Astrocyte of the spinal cord (primary cell): ENCODE measurements at regions not wholly inside any gene's neighbourhood (a gene's known extent, or its start where the extent isn't known, plus 50 kb on each side); places are given as distances from the start of the nearest gene placed in this dataset.
A peak's percentile ranks its signal among the peaks of the same experiment; 100 is the strongest.
"Not testable (repeated sequence)": the region's sequence is repeated elsewhere in the genome, so short reads cannot be mapped to it uniquely, and the experiment has no call there.

Source experiments
- DNase-seq: peaks from one replicate; pipeline ENCODE4 v3.0.0; 2011; ENCODE audit warnings: low read depth, low spot score
- H3K4me3 ChIP-seq: 2 replicates; pipeline ENCODE4 v1.5.1; 2011; ENCODE audit warnings: low read depth, mild to moderate bottlenecking, low read length, moderate library complexity
- in situ Hi-C: cut with HindIII; loops from 2 replicates; pipeline ENCODE4 v1.10.0; 2017; ENCODE audit warnings: low sequenced_read_pairs

DNA sequence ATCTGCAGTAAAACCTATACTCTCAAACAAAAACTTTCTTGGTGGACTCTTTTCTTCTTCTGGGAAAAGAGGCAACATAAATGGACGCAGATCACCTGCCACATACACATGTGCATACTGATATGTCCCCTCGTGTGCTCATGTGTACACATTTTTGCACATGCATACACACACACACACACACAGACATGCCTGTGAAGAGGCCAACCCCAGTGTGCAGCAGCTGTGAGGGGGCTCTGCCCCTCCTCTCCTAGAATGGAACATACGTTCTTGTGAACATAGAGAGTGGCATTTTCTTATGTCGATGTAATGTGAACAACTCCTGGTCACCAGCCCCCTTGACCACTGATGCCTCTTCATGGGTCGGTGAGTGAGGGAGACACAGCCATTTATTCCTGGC is 188.9 kb upstream of the PLGLB2 start:
- H3K4me3 ChIP-seq, in situ Hi-C loops, DNase-seq: not testable (repeated sequence)

DNA sequence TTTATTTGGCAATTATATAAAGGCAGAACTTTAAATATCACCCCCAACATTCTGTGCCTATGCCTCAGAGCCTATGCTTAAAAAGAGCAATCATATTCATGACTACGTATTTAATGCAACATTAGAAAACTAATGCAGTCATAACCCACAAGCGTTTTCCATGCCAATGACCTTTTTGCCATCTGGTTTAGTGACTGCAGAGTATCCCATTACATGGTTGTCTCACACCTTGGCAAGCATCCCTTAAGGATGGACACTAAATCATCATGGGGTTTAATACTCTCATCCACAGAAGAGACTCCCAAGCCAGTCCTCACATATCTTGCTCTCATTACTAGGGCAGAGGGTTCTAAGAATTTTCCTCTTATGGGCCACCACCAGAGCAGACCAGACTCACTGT is 188.2 kb upstream of the PLGLB2 start:
- DNase-seq, in situ Hi-C loops, H3K4me3 ChIP-seq: not testable (repeated sequence)

DNA sequence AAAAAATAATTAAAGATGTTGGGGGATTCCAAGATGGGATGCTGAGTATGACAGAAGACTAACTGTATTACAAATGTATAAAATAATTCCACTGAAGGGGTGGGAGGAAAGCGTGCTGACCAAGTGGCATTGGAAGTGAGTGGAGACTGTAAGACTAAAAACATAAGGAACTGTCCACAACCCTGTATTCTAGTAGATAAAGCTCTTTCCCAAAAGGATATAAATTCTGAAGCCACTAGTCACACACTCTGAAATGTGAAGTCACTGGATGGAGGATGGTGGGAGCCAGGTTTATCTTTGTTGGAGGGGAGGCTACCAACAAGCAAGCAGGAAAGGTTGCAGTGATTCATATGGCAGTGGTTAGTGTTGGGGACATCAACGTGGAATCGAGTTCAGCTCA is 182.8 kb upstream of the PLGLB2 start:
- peak; percentile 1 for DNase-seq
- H3K4me3 ChIP-seq, in situ Hi-C loops: not testable (repeated sequence)

DNA sequence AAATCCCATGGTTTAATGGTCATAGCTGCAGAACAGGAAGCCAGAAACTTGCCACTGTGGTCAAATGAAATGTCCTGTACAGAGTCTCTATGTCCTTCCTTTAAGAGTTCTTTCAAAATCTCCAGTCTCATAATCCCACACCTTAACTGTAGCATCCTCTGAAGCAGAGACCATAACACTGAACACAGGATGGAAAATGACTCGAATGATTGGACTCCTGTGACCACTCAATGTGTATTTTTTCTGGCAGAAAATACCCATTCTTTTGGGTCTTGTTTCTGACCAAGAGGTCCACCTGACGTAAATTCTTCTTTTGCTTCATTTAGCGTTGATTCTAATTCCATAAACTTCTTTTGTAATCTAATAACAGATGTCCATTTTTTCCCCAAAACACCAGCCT is 181.4 kb upstream of the PLGLB2 start:
- peak; percentile 28 for DNase-seq
- in situ Hi-C loops, H3K4me3 ChIP-seq: not testable (repeated sequence)

DNA sequence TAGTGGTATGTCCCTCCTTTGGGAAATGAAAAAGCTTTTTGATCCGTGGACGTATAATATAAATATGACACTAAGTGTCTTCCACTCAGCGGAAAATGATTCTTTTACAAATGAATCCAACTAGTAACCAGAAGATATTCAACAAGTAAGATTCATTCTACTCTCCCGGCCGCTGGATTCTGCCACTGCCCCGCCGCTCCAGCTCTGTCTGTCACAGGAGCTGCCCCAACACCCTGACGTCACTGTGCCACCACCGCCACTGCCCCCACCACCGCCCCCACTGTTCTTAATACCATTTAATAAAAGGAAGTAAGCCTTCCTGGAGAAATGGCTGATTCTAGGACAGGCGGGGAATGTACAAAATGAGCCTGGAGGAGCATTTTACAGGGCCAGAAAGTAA is 180.8 kb upstream of the PLGLB2 start:
- DNase-seq, H3K4me3 ChIP-seq, in situ Hi-C loops: not testable (repeated sequence)

DNA sequence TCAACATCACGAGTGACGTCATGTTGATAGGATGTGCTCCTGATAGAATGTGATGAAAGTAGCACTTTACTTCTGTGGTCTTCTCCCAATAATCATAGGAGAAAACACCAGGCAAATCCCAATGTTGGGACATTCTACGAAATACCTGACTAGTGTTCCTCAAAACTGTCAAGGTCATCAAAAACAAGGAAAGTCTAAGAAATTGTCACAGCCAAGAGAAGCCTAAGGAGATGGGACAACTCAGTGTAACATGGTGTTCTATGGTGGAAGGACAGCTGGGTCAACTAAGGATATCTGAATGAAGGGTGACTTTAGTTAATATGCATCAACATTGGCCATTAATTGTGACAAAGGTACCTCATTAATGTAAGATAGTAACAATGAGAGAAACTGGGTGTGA is 180.0 kb upstream of the PLGLB2 start:
- DNase-seq, in situ Hi-C loops, H3K4me3 ChIP-seq: not testable (repeated sequence)

DNA sequence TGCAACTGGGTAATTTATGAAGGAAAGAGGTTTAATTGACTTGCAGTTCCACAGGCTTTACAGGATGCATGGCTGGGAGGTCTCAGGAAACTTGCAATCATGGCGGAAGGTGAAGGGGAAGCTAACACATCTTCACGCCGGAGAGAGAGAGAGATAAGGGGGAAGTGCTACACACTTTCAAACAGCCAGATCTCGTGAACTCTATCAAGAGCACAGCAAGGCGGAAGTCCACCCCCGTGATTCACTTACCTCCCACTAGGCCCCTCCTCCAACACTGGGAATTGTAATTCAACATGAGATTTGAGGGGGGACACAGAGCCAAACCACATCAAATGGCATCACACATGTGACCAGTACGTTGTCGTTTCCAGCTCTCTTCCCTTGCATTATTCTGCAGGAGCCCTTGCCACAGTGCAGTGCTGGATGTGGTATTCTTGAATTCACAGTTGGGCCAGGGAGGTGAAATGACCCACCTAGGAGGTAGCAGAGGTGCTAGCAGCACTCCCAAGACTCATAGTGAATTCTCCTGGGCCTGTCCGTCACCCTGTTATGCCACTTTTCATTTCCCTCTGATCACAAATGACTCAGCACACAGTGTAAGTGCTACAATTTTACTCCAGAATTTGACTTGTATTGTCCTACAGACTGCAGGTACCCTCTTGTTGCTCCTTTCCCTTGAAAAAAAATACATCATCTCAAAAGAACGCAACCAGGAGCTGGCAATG is 179.2 kb upstream of the PLGLB2 start:
- in situ Hi-C loops, H3K4me3 ChIP-seq, DNase-seq: not testable (repeated sequence)

DNA sequence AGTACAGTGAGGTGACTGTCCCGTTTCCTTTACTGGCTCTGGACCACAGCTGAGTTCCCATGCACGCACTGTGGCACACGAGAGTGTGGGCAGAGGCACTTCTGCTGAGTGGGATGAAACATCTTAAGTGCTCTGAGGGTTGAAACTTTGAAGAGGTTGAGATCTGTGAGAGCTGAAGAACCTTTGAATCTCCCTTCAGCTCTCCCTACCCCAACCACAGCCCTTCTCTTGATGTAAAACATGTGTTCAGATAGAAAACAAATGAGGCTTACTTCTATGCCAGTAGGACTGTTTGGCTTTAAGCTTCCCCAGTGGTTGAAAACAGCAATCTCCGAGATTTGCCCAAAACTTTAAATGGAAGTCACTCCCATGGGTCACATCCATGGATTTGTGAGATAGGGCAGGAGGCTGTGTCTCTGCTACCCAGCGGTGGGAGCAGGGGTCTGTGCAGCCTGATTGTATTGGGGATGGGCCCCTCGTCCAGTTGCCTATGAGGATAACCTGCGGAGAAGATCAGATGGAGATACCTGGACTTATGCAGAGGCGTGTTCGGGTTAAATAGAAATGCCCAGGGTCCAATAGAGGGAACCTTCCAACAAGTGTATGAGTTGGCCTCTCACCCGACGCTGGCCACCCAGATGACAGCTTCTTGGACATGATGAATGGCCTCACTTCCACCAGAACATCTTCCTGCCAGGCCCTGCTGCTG is 178.0 kb upstream of the PLGLB2 start:
- in situ Hi-C loops, DNase-seq: not testable (repeated sequence)

DNA sequence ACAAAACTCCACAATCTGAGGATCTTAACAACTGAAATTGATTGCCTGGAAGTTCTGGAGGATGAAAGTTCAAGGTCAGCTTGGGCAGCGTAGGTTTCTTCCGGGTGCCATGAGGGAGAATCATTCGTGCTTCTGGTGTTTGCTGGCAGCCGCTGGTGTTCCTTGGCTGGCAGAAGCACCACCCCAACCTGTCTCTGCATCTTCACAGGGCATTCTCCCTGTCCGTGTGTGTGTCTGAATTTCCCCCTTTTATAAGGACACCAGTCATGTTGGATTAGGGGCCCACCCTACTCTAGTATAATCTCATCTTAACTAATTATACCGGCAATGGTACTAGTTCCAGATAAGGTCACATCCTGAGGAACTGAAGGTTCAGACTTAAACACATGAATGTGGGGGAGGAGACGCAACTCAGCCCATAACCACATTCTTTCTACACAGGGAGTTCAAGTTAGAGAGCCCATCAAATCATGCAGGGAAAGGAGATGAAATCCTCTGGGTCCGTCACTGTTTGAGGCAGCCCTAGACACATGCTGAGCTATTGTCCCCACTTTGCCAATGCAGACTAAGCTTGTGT is 175.9 kb upstream of the PLGLB2 start:
- in situ Hi-C loops, H3K4me3 ChIP-seq, DNase-seq: not testable (repeated sequence)

More for the DNA sequence above, 178.0 kb upstream of the PLGLB2 start:
- H3K4me3 ChIP-seq, result not testable (repeated sequence)

DNA sequence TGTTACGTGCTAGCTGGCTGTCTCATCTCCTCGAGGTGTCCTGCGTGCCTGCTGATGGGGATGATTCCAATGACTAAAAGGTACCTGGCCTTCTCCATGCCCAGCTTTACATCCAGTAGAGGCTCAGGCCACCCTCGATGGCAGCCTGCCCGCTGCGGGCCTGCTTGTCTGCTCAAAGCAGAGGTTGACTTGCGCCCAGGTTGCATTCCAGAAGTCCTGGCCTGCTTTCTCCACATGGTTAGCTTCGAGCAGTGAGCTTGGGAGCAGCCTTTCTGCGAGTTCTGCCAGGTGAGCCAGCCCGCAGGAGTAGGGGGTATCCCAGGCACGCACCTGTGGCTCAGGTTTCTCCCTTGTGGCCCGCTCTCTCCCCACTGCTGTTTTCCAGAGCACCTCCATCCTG is 175.0 kb upstream of the PLGLB2 start:
- in situ Hi-C loops, result not testable (repeated sequence)

DNA sequence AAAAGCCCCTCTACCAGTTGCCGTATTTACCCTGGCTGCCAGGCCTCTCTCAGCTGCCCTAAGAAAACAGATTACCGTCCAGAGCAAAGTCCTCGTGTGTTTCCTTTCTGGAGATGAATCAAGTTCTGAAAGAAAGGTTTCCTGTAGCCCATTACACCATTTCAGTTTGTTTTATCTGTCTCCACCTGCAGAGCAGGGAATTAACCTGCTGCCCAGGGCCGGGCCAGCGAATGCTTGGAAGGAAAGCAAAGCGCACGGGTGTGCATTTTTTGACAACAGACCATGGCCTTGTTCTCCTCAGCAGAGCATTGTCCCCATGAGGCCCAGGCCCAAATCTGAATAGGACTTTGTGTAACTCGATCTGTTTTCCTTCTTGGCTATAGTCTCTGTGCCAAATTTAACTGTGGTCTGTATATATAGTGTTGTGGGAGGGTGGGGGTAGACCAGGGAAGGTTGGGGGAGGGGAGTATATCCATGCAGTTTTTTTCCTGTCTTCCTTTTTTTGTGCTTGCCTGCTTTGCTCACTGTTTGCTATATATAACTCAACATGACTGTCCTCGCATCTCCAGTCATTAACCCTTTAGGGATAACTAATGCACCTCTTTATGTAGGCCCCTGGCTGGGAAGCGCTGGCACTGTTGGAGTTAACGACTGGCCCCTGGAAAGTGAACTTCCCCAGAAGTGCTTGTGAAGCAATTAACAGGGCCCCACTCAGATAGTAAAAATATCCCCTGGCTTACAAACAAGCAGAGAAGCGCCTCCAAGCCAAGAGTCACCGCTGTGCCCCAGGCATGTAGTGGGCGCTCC is 174.3 kb upstream of the PLGLB2 start:
- peak; percentile 23 for DNase-seq
- in situ Hi-C loops, H3K4me3 ChIP-seq: not testable (repeated sequence)

More for the DNA sequence above, 175.0 kb upstream of the PLGLB2 start:
- H3K4me3 ChIP-seq, DNase-seq: not testable (repeated sequence)

DNA sequence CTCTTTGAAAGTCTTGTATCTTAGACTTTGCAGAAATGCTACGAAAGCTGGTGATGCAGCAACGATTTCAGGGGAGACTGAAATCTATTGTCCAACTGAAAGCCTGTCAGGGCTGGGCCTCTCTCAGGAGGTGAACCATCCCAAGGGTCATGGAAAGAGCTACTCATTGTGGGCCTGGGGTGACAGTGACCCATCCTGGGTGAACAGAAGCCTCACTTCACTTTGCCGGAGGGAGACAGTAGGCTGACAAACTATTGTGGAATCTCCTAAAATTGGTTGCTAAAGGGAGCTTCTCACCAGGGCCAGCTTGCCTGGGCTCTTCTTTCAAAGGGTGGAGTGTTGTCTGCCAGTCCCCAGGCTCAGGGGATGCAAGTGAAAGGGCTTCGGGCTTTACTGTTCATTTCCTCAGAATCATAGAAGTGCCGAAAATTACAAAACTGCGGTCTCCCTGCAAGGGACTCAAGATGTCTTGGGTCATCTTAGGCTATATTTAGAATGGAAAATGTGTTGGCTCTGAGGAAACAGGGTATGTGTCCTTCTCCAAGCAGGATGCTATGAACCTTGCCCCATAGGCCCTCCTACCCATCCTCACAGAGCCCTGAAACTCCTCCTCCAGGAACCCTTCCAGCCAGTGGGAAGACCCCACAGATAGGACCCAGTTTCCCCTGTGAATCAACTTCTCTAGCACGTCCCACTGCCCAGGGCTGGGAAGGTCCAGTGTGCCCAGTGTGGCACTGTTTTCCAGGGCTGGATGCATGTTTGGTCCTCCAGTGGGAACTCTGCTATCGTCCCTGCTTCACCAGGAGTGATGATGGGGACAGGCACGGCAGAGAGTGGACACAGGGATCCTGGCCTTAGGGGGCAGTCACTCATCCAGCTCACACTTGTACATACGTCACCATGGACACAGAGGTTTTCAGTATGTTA is 173.4 kb upstream of the PLGLB2 start:
- in situ Hi-C loops, DNase-seq, H3K4me3 ChIP-seq: not testable (repeated sequence)

DNA sequence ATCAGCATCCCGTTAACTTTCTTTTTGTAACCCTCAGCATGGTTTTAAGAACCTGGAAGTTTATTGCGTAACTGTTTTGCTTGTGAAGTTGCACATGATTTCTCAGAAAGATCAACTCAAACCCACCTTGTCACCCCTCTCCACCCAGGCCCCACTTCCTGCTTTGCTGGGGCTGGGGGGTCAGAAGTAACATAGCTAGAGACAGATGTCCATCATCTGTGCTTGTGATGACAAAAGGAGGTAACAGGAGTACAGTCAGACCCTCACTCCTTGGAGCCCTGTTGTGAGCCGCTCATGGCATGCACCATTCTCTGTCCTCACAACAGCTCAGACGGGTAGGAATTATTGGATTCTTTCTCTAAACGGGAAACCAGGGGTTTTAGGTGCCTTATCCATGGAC is 172.7 kb upstream of the PLGLB2 start:
- DNase-seq, H3K4me3 ChIP-seq, in situ Hi-C loops: not testable (repeated sequence)

DNA sequence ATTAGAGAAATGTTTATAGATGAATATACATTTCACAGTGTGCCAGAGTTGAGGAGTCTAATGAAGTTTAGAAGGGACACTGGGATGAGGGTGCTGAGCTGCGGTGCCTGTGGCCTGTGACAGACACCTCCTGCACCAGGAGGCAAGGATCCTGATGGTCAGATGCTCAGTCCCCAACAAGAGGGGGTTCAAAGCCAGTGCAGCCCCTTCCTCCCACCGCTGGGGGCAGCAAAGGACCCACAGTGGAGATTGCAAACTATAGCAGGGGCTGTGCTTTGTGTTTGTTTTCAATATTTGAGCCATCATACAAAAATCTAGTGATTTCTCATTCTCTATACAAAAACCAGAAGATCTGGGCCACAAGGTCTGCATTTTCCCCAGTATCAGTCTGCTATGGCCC is 170.5 kb upstream of the PLGLB2 start:
- H3K4me3 ChIP-seq, in situ Hi-C loops, DNase-seq: not testable (repeated sequence)

DNA sequence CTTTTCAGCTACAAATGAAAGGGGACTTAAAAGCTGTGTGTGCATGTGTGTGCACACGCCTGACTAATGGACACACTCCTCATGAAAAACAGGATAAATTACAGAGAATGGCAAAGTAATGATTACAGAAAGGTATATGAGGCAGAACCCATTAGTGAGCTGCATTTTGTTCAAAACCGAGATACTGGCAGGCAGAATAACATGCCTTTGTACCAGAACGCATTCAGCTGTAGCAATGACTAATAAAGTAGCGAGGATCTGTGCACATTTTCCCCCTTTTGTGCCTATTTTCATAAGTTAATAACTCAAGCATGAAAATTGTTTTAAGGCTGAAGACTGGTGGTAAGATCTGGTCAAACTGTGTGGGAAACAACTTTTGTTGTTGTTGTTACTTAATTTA is 165.7 kb upstream of the PLGLB2 start:
- in situ Hi-C loops, DNase-seq, H3K4me3 ChIP-seq: not testable (repeated sequence)

DNA sequence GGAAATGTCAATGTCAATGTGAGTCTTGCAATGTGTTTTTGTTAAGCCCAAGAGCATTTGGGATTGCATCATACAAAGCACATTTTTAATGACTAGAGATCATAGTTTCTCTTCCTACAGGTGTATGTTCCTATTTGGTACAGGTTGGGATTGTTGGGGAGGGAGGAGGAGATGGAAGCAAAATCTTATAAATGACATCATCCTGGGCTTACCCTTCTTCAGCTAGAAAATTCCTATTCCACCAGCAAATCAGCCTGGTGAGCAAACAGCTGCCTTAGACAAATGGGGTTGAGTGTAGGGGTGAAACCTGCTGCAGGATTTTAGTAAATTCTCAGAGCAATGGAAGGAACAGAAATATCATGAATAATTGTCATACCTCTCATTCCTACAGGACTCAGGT is 165.3 kb upstream of the PLGLB2 start:
- peak; percentile 1 for DNase-seq
- in situ Hi-C loops, H3K4me3 ChIP-seq: not testable (repeated sequence)
